Body of pancreas (tissue), 4 donors: ENCODE measurements at regions not wholly inside any gene's neighbourhood (a gene's known extent, or its start where the extent isn't known, plus 50 kb on each side); places are given as distances from the start of the nearest gene placed in this dataset.

Source experiments
- CTCF ChIP-seq, 7 experiments: fragments of 450-650 bp in 4 of 7; fragments of 200-600 bp in 3 of 7; sonication (generic) in 3 of 7; IDR thresholded peaks; one replicate each; pipeline ENCODE4 v1.5.1; 2016 to 2019; ENCODE audit warnings: antibody characterized with exemption in 7 of 7
- POLR2A ChIP-seq, 3 donors: fragments of 450-650 bp; IDR thresholded peaks; one replicate each; pipeline ENCODE4 v1.6.1; 2016; ENCODE audit warnings: antibody characterized with exemption in 3 of 3, mild to moderate bottlenecking in 2 of 3

- TF ChIP-seq CTCF (IDR thresholded peaks at IDR 0.05) (no peak), POLR2A (IDR thresholded peaks at IDR 0.05) (no peak)
Observed at GRCh38 chr7:156442516-156442915, 198.1 kb upstream of the RNF32 start.
